ENCODE measurements at regions not wholly inside any gene's neighbourhood (a gene's known extent, or its start where the extent isn't known, plus 50 kb on each side); places are given as distances from the start of the nearest gene placed in this dataset.

DNA sequence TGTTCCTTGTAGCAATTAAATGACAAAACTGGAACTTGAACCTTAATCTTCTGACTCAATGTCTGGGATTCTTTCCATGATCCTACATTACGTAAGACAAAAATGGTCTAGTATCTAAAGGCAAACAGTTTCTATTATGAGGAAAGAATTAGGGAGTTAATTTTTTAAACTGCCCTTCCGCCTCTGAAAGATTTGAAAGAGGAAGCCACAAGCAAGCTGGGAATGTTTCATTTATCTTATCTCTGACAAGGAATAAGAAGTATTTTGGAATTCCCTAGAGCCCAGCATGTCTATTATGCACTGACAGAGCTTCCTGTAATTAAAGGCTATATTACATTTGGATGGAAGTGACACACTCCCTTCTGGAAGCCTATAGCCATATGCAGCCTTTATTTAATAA, 558.8 kb upstream of the CDH2 start:
- TF ChIP-seq GATA2 (IDR thresholded peaks at IDR 0.05; ENCODE audit: low read depth, low read length) (no peak), GATA3 (IDR thresholded peaks at IDR 0.05; ENCODE audit: low read depth, low read length) (no peak)

Data from SH-SY5Y (cell line).